ENCODE measurements at regions not wholly inside any gene's neighbourhood (a gene's known extent, or its start where the extent isn't known, plus 50 kb on each side); places are given as distances from the start of the nearest gene placed in this dataset.

DNA sequence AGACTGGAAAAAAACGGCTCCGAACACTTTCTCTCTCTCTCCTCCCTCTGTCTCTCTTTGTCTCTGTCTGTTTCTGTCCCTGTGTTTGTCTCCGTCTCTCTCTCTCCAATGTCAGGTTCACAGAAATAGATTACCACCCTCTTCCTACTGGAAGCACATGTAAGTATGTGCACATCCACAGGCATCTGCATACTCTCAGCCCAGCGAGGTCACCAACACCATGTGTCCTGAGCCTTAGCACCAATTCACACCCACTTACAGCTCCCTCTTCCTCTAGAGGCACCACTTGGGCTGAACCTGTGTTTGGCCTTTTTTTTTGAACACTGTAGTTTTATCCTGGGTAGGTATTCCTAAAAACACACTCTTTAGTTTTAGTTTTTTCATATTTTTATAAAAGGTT is 130.5 kb downstream of the ETS2 start (continued):
- no peak for TF ChIP-seq ZNF462 (CRISPR knock-in tag; IDR thresholded peaks at IDR 0.05)

DNA sequence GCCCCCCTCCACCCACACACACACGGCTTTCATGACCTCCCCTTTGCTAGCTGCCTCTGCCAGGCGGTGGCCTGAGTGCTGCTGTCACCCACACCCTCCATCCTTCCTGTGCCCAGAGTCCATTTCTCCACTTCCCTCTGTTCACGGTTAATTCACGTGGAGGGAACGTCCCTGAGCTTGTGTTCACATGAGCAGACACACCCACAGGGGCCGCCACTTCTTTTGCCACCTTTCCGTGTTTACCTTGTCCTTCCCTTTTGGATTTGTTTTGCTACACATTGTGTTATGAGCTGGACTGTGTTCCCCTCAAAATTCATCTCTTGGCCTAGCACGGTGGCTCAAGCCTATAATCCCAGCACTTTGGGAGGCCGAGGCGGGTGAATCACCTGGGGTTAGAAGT is 128.0 kb downstream of the ETS2 start:
- no peak overlapping the region for H3K4me3 Mint-ChIP-seq
- peaks cover 6% of the 10 kb centered on the region for H3K4me1 Mint-ChIP-seq
- Histone ChIP-seq H3K36me3 (ENCODE audit: insufficient read depth) (no peaks in the 10 kb centered on the region), H3K4me2 (no peak overlapping the region), H4K20me1 (replicated peaks; ENCODE audit: insufficient read depth) (no peaks in the 10 kb centered on the region), H2AFZ (no peak overlapping the region), H3K4me1 (ENCODE audit: insufficient read depth) (no peaks in the 10 kb centered on the region), H3K27me3 (ENCODE audit: insufficient read depth) (no peaks in the 10 kb centered on the region), H3K27ac (ENCODE audit: low read depth) (no peak overlapping the region), H3K9me2 (ENCODE audit: insufficient read depth) (no peaks in the 10 kb centered on the region), H3F3A (replicated peaks; ENCODE audit: low read depth) (no peaks in the 10 kb centered on the region), H3K79me2 (replicated peaks; ENCODE audit: insufficient read depth) (no peaks in the 10 kb centered on the region), H3K4me3 (no peak overlapping the region)
- ATAC-seq (no peak), DNase-seq (ENCODE audit: low spot score) (no peak)
- no peak overlapping the region for H3K27ac Mint-ChIP-seq
- peaks cover 10% of the 10 kb centered on the region for H3K27me3 Mint-ChIP-seq (ENCODE audit: insufficient read depth, low read depth, poor library complexity)
- H3K9me3 Mint-ChIP-seq: peaks cover 25% of the 10 kb centered on the region
- peaks cover 9% of the 10 kb centered on the region; the same call in 1 of the 3 replicates for H3K36me3 Mint-ChIP-seq (ENCODE audit: low read depth)
- TF ChIP-seq NANOG (IDR thresholded peaks at IDR 0.05; ENCODE audit: borderline replicate concordance) (no peak), JUNB (IDR thresholded peaks at IDR 0.05; ENCODE audit: unreplicated experiment) (no peak), ZNF462 (CRISPR knock-in tag; IDR thresholded peaks at IDR 0.05) (no peak), ETS1 (IDR thresholded peaks at IDR 0.05) (no peak)
- TF ChIP-seq, protein P1, sequence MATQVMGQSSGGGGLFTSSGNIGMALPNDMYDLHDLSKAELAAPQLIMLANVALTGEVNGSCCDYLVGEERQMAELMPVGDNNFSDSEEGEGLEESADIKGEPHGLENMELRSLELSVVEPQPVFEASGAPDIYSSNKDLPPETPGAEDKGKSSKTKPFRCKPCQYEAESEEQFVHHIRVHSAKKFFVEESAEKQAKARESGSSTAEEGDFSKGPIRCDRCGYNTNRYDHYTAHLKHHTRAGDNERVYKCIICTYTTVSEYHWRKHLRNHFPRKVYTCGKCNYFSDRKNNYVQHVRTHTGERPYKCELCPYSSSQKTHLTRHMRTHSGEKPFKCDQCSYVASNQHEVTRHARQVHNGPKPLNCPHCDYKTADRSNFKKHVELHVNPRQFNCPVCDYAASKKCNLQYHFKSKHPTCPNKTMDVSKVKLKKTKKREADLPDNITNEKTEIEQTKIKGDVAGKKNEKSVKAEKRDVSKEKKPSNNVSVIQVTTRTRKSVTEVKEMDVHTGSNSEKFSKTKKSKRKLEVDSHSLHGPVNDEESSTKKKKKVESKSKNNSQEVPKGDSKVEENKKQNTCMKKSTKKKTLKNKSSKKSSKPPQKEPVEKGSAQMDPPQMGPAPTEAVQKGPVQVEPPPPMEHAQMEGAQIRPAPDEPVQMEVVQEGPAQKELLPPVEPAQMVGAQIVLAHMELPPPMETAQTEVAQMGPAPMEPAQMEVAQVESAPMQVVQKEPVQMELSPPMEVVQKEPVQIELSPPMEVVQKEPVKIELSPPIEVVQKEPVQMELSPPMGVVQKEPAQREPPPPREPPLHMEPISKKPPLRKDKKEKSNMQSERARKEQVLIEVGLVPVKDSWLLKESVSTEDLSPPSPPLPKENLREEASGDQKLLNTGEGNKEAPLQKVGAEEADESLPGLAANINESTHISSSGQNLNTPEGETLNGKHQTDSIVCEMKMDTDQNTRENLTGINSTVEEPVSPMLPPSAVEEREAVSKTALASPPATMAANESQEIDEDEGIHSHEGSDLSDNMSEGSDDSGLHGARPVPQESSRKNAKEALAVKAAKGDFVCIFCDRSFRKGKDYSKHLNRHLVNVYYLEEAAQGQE (IDR thresholded peaks at IDR 0.05; ENCODE audit: unreplicated experiment): no peak
